GM12873 (cell line): ENCODE measurements at regions not wholly inside any gene's neighbourhood (a gene's known extent, or its start where the extent isn't known, plus 50 kb on each side); places are given as distances from the start of the nearest gene placed in this dataset.

Experiments used
- TF ChIP-seq, protein P1 (sequence below): IDR thresholded peaks from 2 replicates; pipeline ENCODE4 v1.5.1; 2012; ENCODE audit warnings: low read depth, mild to moderate bottlenecking, moderate library complexity, low read length, control low read depth; ENCODE audit not compliant: insufficient read depth; ENCODE audit errors: missing control alignments

GRCh38 chr2:58398406-58398805 lies 157.3 kb upstream of the FANCL start:
- TF ChIP-seq, protein P1, sequence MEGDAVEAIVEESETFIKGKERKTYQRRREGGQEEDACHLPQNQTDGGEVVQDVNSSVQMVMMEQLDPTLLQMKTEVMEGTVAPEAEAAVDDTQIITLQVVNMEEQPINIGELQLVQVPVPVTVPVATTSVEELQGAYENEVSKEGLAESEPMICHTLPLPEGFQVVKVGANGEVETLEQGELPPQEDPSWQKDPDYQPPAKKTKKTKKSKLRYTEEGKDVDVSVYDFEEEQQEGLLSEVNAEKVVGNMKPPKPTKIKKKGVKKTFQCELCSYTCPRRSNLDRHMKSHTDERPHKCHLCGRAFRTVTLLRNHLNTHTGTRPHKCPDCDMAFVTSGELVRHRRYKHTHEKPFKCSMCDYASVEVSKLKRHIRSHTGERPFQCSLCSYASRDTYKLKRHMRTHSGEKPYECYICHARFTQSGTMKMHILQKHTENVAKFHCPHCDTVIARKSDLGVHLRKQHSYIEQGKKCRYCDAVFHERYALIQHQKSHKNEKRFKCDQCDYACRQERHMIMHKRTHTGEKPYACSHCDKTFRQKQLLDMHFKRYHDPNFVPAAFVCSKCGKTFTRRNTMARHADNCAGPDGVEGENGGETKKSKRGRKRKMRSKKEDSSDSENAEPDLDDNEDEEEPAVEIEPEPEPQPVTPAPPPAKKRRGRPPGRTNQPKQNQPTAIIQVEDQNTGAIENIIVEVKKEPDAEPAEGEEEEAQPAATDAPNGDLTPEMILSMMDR, result no peak

DNA sequence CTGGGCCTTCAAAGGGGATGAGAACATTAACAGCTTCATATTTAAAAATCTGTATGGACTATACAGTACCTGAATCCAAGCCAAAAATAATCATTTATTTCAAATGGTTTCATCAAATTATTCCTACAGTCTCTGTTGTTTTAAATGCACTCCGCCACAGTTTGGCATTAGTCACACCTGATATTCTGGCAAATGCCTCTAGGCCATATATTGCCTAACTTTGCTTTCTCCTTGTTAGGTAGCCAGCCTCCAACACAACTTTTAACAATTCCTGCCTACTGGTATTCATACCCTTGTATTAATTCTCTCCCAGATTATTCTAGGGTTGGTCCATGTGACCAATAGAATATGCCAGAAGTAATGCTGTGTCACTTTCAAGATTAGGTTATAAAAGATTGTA lies 146.6 kb upstream of the FANCL start:
- TF ChIP-seq, protein P1, result no peak

- TF ChIP-seq, protein P1, result no peak
Observed at GRCh38 chr2:58378152-58378551, 137.0 kb upstream of the FANCL start.

GRCh38 chr2:58377181-58377580 lies 136.1 kb upstream of the FANCL start:
- TF ChIP-seq, protein P1, result no peak

DNA sequence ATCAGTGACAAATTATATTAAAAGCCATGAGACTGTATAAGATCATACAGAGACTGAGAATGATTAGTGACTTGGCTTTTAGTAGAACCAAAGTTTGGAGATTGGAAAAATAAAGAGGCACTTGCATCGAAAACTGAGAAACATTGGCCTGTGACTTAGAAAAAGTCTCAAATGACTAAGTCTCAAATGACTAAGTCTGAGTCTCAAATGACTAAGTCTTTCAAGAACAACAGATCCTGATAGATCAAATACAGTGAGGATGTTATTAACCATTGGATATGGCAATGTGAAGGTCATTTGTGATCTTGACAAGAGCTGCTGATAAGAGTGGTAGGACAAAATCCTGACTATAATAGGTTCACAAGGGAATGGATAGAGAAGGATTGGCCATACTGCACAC lies 135.5 kb upstream of the FANCL start:
- TF ChIP-seq, protein P1, result no peak

GRCh38 chr2:58369594-58369993 lies 128.5 kb upstream of the FANCL start:
- TF ChIP-seq, protein P1, result no peak

GRCh38 chr2:58364098-58364497 lies 123.0 kb upstream of the FANCL start:
- TF ChIP-seq, protein P1, result no peak
